K562 (cell line): ENCODE measurements at regions not wholly inside any gene's neighbourhood (a gene's known extent, or its start where the extent isn't known, plus 50 kb on each side); places are given as distances from the start of the nearest gene placed in this dataset.

Experiments
- BMI1 ChIP-seq: fragments of 150-350 bp; IDR thresholded peaks from 2 replicates; pipeline ENCODE4 v1.6.1; 2014; ENCODE audit warnings: low read length
- CBFA2T3 ChIP-seq: fragments of 450-650 bp; IDR thresholded peaks from 2 replicates; pipeline ENCODE4 v1.6.1; 2017
- CHD2 ChIP-seq: IDR thresholded peaks from 2 replicates; pipeline ENCODE4 v1.6.1; 2011; ENCODE audit warnings: low read depth, low read length
- CTCF ChIP-seq, 3 experiments: IDR thresholded peaks in 2 of 3; conservative IDR thresholded peaks in 1 of 3; 2 replicates each; pipeline ENCODE4 v1.5.1; 2011 to 2012; ENCODE audit warnings: low read length in 3 of 3, mild to moderate bottlenecking in 3 of 3, control low read depth in 2 of 3, improper control_type of control experiment in 1 of 3, inconsistent platforms in 1 of 3, low read depth in 1 of 3, mixed read lengths in 1 of 3, moderate library complexity in 1 of 3; ENCODE audit not compliant: insufficient read depth in 2 of 3
- E4F1 ChIP-seq: fragments of 250-450 bp; sonication (Bioruptor Pico); IDR thresholded peaks from 2 replicates; pipeline ENCODE4 v1.5.0; 2021; ENCODE audit warnings: mild to moderate bottlenecking, borderline replicate concordance
- KAT7 ChIP-seq: sonication (generic); formaldehyde crosslinking; IDR thresholded peaks from 2 replicates; pipeline ENCODE4 v1.8.0; 2022; ENCODE audit warnings: missing genetic modification reagents, mild to moderate bottlenecking, borderline replicate concordance
- NRF1 ChIP-seq, 2 experiments: fragments of 450-650 bp; IDR thresholded peaks in 1 of 2; conservative IDR thresholded peaks in 1 of 2; 2 replicates each; pipeline ENCODE4 v1.6.1; 2014; ENCODE audit warnings: mild to moderate bottlenecking in 2 of 2
- SIN3A ChIP-seq, 2 experiments: fragments of 150-350 bp in 1 of 2; IDR thresholded peaks; 2 replicates each; pipeline ENCODE4 v1.6.1; 2011 to 2016; ENCODE audit warnings: borderline replicate concordance in 2 of 2, low read depth in 2 of 2, low read length in 2 of 2, mild to moderate bottlenecking in 2 of 2, moderate library complexity in 2 of 2; ENCODE audit not compliant: control insufficient read depth in 1 of 2
- SREBF1 ChIP-seq: fragments of 150-350 bp; IDR thresholded peaks from 2 replicates; pipeline ENCODE4 v1.6.1; 2014; ENCODE audit warnings: antibody characterized with exemption, low read depth, low read length, borderline replicate concordance
- USF2 ChIP-seq: sonication (generic); formaldehyde crosslinking; IDR thresholded peaks from 2 replicates; pipeline ENCODE4 v1.5.0; 2020; ENCODE audit warnings: missing genetic modification reagents
- ZNF449 ChIP-seq: fragments of 250-450 bp; sonication (Bioruptor Pico); IDR thresholded peaks from 2 replicates; pipeline ENCODE4 v1.8.0; 2022; ENCODE audit warnings: moderate library complexity, mild to moderate bottlenecking, inconsistent platforms

- TF ChIP-seq KAT7 (CRISPR knock-in tag) (no peak), SIN3A (IDR thresholded peaks at IDR 0.05; ENCODE audit: borderline replicate concordance in 2 of 2, control insufficient read depth in 1 of 2, low read depth in 2 of 2, low read length in 2 of 2) (no peak), NRF1 (conservative IDR thresholded peaks at IDR 0.05 in 1 of 2, IDR thresholded peaks at IDR 0.05 in 1 of 2) (no peak), CTCF (IDR thresholded peaks at IDR 0.05 in 2 of 3, conservative IDR thresholded peaks at IDR 0.05 in 1 of 3; ENCODE audit: insufficient read depth in 2 of 3, low read depth in 1 of 3, low read length in 3 of 3) (no peak), ZNF449 (no peak), CBFA2T3 (no peak), E4F1 (no peak), BMI1 (no peak), CHD2 (no peak), USF2 (no peak), SREBF1 (no peak)
These were observed 54.3 kb downstream of the HAND2 start for GRCh38 chr4:173475751-173476150.
